Renal cortex interstitium (tissue), 11 donors: ENCODE measurements at regions not wholly inside any gene's neighbourhood (a gene's known extent, or its start where the extent isn't known, plus 50 kb on each side); places are given as distances from the start of the nearest gene placed in this dataset.

Source experiments
- DNase-seq, 11 donors: peaks; one replicate each; pipeline ENCODE4 v3.0.0-alpha.2; 2013; ENCODE audit warnings: low read depth in 9 of 11, low spot score in 4 of 11; ENCODE audit errors: extremely low read depth in 1 of 11

DNA sequence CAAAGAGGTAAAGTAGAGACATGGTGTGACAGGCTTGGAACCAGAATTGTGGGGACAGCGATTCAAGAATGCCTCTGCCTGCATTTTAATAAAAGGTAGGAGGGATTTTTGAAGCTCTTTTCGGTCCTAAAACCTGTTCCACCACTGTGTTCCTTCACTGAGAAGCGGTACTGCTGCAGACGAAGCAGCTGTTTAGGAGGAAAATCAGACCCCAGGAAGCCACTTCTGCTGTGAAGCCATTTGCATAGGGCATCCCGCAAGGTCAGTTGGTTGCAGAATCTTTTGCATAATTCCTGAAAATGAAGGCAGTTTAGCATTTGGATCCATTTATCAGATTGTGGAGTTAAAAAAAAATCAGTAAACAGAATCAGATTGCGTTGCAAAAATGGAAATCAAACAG is 183.3 kb upstream of the PRKCQ start:
- DNase-seq: no peak

DNA sequence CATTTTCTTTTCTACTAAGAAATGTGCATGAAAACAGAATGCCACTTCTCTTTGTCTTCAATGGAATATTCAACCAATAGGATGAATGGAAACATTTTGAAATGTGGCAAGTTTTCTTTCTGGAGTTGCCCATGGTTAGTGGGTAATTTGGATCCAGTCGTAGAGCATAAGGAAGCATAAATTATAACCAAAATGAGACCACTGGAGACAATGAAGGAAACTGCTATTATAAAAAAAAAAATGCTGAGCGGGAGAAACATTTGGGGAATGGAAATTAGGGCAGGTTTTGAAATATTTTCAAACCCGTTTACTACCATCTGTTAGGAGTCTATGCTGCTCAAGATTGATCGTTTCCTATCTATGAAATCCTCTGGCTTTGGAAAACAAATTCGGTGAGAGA is 182.9 kb upstream of the PRKCQ start:
- no peak for DNase-seq

DNA sequence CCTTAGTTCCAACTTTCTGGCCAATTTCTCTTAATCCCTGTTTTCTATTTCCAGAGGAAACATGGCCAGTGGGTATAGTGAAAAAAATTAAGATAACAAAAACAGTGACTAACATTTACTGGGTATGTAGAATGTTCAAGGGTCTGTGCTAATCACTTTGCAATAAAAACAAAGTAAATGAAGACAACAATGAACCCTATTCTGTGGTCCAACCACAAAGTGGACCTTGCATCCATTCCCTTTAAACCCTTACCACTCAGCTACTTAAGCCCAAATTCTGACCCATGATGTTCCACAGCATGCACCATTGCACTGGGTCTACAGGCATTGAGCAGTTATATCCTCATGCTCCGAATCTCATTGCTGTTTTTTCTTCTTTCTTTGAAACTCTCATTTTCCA is 179.9 kb upstream of the PRKCQ start:
- no peak for DNase-seq

DNA sequence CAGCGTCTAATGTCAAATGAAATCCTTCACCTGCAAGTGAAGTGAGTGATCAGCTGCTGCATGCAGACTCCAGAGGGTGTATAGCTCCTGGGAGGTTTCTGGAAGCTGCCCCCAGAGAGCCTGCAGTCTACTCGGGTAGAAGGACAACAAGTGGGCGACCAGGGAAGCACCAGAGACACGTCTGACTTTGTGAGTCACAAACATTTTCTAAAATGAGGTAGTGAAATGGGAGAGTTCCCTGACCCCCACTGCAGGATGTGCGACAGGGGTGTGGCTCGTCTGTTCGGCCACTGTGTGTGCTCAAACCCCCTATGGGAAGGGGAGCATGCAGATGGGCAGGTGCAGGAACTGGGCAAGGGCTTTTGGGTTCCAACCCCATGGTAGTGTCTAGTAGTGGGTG is 177.1 kb upstream of the PRKCQ start:
- DNase-seq: no peak

DNA sequence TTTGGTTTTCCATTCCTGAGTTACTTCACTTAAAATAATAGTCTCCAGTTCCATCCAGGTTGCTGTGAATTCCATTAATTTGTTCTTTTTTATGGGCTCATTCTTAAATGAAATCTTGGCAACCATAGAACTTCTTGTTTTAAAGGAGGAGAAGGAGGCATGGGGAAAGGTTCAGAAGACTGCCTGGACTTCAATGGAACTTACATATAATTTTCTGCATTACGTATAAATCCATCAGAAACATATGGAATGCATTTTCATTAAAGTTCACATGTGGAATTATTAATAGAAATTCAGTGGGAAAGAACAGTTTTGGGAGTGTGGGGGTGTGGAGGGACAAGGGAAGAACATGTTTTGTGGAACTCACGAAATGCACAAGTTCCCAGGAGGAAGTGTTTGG is 176.6 kb upstream of the PRKCQ start:
- peak in 1 of 11 donors; percentile 6 for DNase-seq

DNA sequence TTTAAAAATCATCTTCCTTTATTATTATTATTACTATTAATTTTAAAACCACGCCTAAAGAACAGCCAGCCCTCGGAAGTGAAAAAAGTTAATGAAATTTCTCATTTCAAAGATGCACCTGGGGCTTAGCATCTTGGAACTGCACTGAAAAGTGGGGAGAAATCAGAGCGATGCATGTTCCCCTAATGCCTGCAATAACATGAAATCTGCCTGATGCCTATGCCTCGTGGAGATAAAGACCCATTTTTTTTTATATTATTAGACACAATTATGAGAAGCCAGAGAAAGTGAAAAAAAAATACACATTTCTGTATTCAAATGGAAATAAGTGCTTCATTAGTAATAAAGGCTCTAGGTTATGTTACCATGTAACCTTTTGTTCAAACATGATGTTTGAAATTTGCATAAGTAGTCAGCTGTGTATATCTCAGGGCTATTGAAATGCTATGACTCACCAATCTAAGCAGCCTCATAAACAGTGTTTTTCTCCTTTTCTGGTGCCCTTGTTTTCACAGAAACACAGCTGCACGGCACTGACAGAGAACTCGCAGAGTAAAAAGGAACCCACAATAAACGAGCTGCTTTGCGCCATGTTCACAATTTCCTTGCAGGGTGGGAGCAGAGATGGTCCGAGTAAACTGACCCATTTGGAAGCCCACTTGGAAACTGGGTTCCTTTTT is 175.8 kb upstream of the PRKCQ start:
- no peak for DNase-seq

DNA sequence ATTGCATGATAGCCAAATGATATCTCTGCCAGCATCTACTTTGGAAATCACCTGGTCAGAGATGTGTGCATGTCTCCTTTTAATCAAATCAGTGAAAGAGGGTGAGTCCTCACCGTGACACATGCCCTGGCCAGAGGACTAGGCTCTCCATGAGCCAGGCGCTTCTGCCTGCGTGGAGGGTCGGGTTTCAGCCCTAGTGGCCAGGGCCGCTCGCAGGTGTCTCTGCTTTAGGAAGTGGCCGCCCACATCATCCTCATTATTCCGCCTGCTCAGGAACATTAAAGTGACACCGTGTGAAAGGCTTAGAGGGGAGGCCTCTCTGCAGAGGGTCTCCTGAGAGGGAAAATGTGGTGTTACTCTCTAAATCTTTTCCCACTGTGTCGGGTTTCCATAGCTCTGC is 173.6 kb upstream of the PRKCQ start:
- no peak for DNase-seq

DNA sequence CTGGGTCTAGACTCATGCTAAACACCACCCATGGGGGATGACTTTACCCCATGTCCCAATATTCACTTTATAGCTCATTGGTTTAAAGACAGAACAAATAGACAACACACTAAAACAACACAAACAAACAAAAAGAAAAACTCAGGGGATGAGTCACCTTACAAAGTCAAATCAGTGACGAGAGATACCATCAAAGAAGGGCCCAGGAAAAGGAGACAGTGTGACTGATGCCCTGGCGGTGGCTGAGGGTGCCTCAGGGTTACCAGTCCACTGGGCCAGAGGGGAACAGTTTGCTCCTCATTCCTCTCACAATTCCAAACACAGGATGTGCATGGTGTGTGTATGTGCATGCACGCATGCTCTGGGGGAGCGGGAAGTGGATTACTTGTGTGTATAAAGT is 171.3 kb upstream of the PRKCQ start:
- no peak for DNase-seq

DNA sequence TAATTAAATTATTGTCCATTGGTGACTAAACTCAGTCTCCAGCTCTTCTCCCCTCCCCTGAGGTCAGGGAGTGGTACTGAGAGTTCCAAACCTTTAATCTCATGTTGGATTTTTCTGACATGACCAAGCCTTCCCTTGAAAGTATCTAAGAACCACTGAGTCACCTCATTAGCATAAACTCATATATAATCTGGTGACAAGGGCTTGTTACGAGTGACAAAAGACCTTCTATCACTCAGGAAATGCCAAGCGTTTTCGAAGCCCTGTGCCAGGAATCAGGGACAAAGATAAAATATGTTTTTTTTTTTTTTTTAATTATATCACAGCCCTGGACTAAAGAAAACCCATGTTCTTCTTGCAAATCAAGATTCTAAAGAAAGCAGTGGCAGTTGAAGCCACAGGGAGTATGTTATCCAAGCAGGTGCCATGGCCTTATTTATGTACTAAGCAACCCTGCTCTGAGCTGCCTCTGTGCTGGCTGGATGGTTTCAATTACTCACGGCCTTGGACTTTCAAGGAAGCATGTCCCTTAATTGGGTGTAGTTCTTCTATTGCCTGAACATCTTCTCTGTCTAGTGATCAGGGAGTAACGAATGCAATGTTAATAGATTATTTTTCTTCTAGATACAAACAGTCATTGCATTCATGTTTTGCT is 169.0 kb upstream of the PRKCQ start:
- DNase-seq: peak in 4 of 11 donors; percentile 9 to 32 (median 15)

DNA sequence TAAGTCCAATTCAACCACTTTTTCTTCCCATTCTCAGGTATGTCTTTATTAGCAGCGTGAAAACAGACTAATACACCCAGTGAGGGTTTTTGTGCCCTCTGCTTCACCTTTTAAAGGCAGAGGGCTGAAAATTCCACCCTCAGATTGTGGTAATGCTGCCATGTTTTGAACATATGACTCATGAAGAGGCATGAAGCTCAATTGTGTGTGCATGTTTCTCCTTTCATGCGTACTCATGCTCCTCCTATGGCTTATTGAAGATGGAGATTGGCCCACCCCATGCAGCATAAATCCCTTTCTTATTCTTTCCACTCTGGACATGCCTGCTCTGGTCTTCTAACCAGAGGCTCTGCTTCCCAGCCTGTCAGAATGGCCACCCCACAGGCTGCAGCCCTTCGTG is 168.0 kb upstream of the PRKCQ start:
- DNase-seq: no peak

DNA sequence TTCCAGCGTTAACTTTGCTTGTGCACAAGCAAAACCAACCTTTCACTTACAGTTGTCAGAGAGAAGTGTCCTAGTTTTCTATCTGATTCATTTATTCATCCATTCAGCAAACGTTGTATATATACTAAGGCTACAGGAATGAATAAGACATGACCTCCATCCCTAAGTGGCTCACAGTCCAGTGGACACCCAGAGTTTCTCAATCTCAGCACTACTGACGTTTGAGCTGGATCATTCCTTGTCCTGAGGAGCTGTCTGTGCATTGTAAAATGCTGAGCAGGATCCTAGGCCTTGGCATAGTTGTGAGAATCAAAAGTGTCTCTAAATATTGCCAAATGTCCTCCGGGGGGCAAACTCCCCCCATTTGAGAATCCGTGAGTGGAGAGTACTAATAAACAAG is 166.7 kb upstream of the PRKCQ start:
- DNase-seq: no peak

DNA sequence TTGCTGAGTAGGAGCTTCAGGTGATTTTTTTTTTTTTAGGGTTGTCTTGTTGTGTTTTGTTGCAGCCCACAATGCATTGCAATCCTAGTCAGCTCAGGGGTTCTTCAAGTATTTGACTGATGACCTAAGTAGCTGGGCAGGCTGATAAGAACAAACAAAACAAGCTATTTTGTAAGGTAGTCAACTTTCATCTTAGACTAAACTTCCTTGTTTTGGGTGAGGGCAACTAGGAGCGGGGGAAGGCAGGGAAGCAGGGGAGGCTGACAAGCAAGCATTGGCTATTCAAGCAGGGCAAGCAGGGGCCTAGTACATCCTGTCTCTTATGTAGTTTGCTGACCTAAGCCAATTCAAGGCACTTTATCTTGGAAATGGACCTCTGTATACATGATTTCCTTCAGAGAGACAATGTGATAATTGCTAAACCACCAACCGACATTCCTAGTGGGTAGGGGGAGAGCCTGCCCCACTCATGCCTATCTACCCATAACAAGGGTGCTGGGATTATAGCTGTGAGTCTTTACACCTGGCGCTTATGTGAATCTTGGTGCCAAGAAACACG is 163.3 kb upstream of the PRKCQ start:
- DNase-seq: no peak

DNA sequence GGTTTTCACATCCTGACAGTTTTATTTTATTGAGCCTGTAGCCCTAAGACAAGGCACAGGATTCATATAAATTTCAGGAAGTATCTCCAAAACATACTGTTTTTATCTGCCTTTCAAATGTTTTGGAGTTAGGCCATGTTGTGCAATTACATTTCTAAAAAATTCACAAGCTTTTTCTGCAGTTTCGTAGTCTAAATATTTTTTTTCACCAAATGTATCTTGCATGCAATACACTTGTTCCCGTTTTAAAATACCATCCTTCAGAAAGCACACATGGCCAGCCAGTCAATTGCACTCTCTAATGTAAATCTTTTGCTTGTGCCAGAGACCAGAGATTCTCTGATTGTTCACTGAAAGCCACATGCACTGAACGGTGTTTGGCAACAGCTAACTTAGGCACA is 161.5 kb upstream of the PRKCQ start:
- DNase-seq: no peak

DNA sequence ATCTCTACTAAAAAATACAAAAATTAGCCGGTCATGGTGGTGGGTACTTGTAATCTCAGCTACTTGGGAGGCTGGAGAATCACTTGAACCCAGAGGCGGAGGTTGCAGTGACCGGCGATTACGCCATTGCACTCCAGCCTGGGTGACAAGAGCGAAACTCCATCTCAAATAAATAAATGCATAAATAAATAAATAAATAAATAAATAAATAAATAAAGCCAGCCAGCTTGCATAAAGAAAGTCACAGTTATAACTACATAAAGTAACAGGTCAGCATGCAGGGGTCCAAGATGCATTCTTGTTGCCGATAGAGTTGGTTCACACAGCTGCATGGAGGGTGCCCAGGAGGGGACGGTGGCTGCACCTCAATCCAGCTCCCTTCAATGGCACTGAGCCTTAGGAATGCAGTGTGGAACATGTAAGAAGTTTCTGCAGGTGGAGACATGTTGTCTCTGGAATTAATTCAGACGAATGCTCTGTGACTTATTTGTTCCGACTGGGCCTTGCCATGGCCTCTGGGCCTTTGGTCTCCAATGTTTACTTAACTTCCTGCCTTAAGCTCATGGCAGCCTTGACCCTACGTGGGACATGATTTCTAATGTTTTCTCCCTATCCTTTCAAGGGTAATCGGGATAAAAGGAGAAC is 159.6 kb upstream of the PRKCQ start:
- no peak for DNase-seq

DNA sequence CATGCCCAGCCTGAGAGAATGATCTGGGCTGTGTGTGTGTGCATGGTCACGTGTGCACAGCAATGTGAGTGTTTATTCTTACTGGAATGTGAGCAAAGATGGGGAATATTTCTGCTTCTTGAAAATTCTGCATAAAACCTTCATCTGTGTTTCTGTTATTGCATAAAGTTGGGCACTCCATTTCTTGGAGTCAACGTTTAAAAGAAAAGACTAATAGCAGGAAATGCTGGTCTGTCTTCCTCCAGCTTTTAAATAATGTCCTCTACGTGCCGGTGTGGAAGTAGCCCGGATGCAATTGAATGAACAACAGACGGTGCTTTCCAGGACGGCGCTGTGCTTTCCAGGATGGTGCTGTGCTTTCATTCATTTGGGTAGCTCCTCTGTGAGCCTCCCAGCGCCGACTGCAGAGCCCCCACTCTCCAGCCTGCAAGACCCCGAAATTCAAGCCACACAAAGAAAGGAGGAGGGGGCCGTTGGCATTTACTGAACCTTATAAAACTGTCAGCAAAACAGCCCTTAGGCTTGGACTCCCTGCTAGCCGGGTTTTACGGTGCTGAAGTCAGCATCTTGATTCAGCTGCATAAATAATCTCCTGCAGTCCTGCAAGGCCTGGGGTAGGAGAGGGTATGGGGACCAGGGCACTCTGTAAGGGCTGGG is 158.2 kb upstream of the PRKCQ start:
- peak in 2 of 11 donors; percentile 13 to 41 for DNase-seq

DNA sequence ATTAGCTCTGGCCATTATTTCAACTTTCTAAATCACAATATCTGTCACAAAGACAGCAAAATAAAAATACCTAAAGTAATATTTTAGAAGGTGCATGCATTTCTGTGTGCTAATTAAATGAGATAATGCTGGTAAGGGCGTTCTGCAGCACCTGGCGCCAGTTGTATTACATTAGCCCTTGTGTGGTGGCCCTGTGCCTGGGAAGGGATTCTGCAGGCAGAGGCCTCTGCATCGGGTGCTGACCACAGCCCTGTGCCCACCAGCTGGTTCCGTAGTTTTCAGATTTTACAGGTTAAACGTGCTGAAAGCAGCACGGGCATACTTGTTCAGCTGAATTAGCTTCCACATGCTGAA is 157.7 kb upstream of the PRKCQ start:
- DNase-seq: no peak

DNA sequence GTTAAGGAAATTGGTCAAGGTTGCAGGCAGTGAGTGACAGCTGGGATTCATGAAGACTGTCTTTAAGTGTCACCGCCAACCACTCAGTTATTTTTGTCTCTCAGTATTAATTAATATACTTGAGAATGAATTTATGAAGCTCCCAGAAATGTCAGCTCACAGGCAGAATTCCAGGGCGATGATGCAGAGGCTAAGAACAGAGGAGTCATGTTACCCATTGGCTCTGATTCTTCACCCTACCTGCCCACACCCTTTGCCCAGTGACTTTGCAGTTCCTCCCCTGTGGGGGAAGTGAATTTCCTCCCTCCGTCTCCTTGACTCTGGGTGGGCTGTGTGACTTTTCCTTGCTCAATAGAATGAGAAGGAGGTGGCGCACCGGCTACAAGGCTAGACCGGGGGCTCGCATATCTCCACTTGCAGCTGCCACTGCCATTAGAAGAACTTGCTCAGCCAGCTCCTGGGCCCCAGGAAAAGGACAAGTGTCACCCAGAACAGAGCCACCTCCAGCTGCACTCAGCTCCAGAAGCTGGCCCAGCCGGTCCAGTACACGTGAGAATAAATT is 157.1 kb upstream of the PRKCQ start:
- peak in 3 of 11 donors; percentile 33 to 49 (median 49) for DNase-seq

DNA sequence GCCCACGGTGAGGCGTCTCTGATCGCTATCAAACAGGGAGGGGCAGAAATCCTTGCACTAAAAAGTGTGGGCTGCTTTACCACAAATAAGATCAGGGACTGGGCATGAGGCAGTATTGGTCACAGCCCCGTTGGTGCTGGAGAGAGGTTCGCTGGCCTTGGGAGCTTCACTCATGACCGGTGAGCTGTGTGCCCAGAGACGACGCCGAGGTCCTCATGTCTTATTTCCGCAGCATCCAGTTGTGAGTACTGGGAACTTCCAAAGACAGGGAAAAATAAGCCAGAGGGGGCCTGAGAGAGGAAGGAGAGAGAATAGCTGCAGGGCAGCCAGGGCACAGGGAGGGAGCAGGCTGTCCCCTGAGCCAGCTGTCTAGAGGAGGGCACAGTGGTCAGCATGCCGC is 154.2 kb upstream of the PRKCQ start:
- no peak for DNase-seq

DNA sequence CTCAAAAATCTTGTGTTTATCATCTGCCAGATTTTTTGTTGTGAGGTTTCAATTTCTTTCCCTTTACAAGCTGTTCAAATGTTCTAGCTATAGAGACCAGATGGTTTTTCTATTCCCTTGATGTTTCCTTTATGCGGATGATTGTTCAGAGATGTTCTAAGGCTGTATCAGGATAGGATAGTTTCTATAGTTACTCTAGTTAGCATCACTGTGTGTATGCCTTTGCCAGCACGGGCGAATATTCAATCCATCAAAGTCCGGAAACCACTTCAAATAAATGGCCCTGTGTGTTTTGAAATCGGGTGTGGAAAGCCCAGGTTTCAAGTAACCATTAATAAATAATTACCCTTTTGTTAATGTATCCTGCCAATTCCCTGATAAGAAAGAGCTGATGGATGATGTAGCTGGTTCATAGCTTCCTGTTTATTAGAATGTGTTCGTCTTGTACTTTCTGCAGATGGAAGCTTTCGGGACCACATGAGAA is 149.8 kb upstream of the PRKCQ start:
- no peak for DNase-seq
